Esophagus squamous epithelium (tissue), 5 donors: ENCODE measurements at regions not wholly inside any gene's neighbourhood (a gene's known extent, or its start where the extent isn't known, plus 50 kb on each side); places are given as distances from the start of the nearest gene placed in this dataset.

Experiments
- DNase-seq: peaks from one replicate; lab custom pipeline; 2025; lab: John Stamatoyannopoulos, UW
- H3K27ac ChIP-seq, 4 donors: fragments of 200-600 bp; sonication (generic); one replicate each; pipeline ENCODE4 v1.5.1; 2016 to 2019; ENCODE audit warnings: mild to moderate bottlenecking in 1 of 4
- H3K27me3 ChIP-seq, 4 donors: fragments of 200-600 bp; sonication (generic); 1 replicate in 3 of 4; 2 replicates in 1 of 4; pipeline versions ENCODE4 v1.5.1 to v1.6.0; 2017 to 2021; ENCODE audit warnings: antibody characterized with exemption in 1 of 4
- H3K36me3 ChIP-seq, 3 donors: fragments of 200-600 bp; sonication (generic); one replicate each; pipeline ENCODE4 v1.5.1; 2016 to 2019
- H3K4me1 ChIP-seq, 3 donors: fragments of 200-600 bp; sonication (generic); one replicate each; pipeline ENCODE4 v1.5.1; 2017 to 2019
- H3K4me3 ChIP-seq, 4 donors: fragments of 200-600 bp; sonication (generic); 1 replicate in 3 of 4; 2 replicates in 1 of 4; pipeline ENCODE4 v1.5.1; 2016 to 2019; ENCODE audit warnings: mild to moderate bottlenecking in 2 of 4, moderate library complexity in 1 of 4
- H3K9me3 ChIP-seq, 3 donors: fragments of 200-600 bp; sonication (generic); one replicate each; pipeline ENCODE4 v1.5.1; 2016 to 2019
- POLR2A ChIP-seq, 4 donors: fragments of 450-650 bp; IDR thresholded peaks; one replicate each; pipeline ENCODE4 v1.6.1; 2017; ENCODE audit warnings: antibody characterized with exemption in 4 of 4, mild to moderate bottlenecking in 4 of 4, moderate library complexity in 3 of 4
- WGBS, 2 donors: methylation state at CpG; one replicate each; pipeline ENCODE4 v1.1.5; 2018; 5-methylcytosine and 5-hydroxymethylcytosine counted together
- intact Hi-C: fragments of 100-400 bp; cut with DNase I; formaldehyde crosslinking; loops from one replicate; pipeline ENCODE4 v1.15.0; 2022
- TF ChIP-seq, protein P1 (sequence below), 6 experiments: fragments of 450-650 bp in 4 of 6; fragments of 200-600 bp in 2 of 6; sonication (generic) in 2 of 6; IDR thresholded peaks; one replicate each; pipeline ENCODE4 v1.5.1; 2016 to 2019; ENCODE audit warnings: antibody characterized with exemption in 6 of 6, mild to moderate bottlenecking in 4 of 6, moderate library complexity in 4 of 6
- donor health status: DM: yes; HTN: yes; CAD: no.

DNA sequence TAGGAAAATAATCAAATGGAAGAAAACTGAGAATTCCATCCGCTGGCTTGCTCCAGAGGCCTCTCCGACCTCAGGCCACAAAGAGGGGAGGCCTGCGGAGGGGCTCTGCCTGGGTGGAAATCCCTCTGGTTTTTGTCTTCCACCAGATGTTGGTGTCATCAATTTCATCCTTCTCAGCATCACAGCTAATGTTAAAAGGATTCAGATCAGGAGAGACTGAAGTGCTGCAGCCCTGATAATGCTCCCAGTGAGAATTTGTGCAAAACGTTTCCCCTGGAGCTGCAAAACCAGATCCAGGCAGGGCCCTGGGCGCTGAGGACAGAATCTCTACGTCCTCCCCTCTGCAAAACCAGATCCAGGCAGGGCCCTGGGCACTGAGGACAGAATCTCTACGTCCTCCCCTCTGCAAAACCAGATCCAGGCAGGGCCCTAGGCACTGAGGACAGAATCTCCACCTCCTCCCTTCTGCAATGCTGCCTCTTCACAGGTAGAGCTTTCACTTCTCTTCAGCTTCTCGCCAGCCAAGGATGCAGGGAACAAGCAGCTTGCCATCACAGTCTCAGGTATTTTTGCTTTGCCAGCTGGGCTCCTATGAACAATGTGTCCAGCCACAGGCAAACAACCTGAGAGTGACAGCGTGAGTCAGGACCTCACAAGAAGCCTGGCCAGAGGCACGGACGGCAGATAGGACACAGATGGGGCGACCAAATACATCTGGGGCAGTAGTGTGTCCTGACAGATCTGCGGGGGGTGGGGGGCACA is 81.2 kb downstream of the TMEM18 start:
- 71 to 82% methylated on average over 7 to 8 of the region's 13 CpGs for WGBS, 2 donors

DNA sequence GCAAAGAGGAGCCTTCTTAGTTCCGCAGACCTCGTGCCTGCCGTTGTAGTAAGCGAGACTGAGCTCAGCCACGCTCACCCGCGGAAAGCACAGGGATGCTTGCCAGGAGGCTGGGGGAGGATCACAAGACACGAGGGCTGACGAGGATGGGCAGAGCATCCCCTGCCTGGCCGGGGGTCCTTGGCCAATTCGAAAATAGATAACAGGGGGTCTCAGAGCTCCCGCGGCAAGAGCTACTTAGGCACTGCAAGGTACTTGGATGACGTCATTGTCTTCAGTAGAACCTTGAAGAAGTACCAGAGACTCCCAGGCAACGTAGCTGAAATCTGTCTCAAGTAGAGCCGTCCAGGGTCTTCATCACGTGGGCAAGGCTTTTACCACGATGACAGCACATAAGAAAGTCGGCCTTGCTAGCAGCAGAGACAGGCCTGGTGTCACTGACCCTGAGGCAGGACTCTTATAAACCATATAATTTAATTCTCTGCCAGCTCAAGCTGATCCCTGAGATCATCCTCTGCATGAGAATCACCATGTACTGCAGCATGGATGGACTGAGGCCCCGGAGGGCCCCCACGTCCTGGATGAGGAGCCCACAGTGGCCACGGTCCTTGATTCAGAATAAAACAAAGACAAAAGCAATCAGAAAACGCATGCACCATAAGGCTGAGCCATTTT is 81.9 kb downstream of the TMEM18 start:
- intact Hi-C loops = no loop called here
- WGBS, 2 donors = 70 to 75% methylated on average over 8 to 19 of the region's 23 CpGs
- peaks cover 0 to 91% (median 0%) of the 10 kb centered on the region in 4 donors for H3K27me3 ChIP-seq

More for the DNA sequence above, 81.2 kb downstream of the TMEM18 start:
- intact Hi-C loops = no loop called here
- Histone ChIP-seq H3K4me1 (peaks cover 0 to 2% (median 0%) of the 10 kb centered on the region in 3 donors), H3K27ac (no peak overlapping the region), H3K4me3 (no peak overlapping the region), H3K27me3 (peaks cover 0 to 90% (median 0%) of the 10 kb centered on the region in 4 donors), H3K36me3 (no peaks in the 10 kb centered on the region), H3K9me3 (no peaks in the 10 kb centered on the region)
- TF ChIP-seq, protein P1, sequence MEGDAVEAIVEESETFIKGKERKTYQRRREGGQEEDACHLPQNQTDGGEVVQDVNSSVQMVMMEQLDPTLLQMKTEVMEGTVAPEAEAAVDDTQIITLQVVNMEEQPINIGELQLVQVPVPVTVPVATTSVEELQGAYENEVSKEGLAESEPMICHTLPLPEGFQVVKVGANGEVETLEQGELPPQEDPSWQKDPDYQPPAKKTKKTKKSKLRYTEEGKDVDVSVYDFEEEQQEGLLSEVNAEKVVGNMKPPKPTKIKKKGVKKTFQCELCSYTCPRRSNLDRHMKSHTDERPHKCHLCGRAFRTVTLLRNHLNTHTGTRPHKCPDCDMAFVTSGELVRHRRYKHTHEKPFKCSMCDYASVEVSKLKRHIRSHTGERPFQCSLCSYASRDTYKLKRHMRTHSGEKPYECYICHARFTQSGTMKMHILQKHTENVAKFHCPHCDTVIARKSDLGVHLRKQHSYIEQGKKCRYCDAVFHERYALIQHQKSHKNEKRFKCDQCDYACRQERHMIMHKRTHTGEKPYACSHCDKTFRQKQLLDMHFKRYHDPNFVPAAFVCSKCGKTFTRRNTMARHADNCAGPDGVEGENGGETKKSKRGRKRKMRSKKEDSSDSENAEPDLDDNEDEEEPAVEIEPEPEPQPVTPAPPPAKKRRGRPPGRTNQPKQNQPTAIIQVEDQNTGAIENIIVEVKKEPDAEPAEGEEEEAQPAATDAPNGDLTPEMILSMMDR (IDR thresholded peaks at IDR 0.05) = no peak
- no peak for TF ChIP-seq POLR2A (IDR thresholded peaks at IDR 0.05)
- DNase-seq = no peak

DNA sequence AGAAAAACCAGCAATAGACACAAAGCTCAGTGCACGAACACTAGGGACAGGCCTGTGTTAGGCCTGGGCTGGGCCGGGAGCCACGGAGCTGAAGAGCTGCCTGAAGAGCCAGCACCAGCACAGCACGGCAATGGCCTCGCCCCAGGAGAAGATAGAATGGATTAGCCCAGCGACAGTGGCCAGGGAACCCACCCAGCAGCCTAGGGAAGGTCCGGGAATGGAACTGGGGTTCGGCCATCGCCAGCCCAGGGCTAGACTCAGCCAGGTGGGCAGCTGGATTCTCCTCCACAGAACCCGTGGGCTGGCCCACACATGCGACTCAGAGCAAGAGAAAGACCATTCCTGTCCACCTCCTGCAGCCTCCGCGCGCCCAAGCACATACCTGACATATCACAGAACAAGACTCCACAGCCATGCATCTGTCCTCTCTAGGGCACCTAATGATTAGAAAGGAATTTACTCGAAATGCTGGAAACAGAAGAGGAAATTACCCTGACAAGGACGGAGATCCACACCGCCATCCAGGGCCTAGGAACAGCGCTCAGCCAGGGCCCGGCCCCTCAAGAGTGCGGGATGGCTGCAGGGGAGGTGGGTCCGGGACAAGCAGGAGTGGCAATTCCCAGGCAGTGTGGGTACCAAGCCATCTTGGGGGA is 82.8 kb downstream of the TMEM18 start:
- H3K27ac ChIP-seq = no peak overlapping the region

More for the DNA sequence above, 81.9 kb downstream of the TMEM18 start:
- DNase-seq = no peak
- Histone ChIP-seq H3K9me3 (no peaks in the 10 kb centered on the region), H3K27ac (no peak overlapping the region), H3K36me3 (no peaks in the 10 kb centered on the region), H3K4me3 (no peak overlapping the region), H3K4me1 (peaks cover 0 to 9% (median 0%) of the 10 kb centered on the region in 3 donors)
- TF ChIP-seq POLR2A (IDR thresholded peaks at IDR 0.05) = no peak
- TF ChIP-seq, protein P1 (IDR thresholded peaks at IDR 0.05) = no peak

DNA sequence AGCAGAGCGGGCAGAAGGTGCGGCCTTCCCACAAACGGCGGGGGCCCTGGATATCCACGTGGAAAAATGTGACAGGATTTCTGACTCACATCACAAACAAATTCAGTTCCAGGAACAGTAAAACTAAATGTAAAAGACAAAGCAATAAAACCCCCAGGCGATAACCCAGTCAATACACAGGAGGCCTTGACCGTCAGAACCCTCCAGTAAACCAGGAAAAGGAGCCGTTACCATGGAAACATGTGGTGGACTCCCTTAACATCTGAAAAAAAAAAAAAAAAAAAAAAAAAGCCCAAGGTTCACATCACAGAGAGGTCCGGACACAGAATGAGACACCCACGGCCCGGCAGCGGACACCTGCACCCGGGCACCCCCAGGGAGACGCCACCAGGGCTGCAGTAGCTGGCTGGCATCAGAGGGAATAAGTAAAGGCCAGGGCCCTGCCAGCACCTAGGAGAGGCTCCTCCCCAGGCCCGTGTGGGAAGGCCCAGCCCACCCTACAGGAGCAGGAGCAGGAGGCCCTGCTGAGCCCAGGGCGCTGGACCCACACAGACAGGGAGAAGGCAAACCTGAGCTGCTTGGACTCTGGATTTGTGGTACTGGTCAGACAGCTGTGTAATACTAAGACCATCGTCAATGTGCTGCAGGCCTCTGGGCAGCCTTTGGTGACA is 83.7 kb downstream of the TMEM18 start:
- Histone ChIP-seq H3K4me1 (peaks cover 0 to 25% (median 5%) of the 10 kb centered on the region in 3 donors), H3K9me3 (no peaks in the 10 kb centered on the region), H3K36me3 (no peaks in the 10 kb centered on the region), H3K4me3 (no peak overlapping the region), H3K27ac (no peak overlapping the region), H3K27me3 (peaks cover 0 to 79% (median 0%) of the 10 kb centered on the region in 4 donors)
- no peak for DNase-seq
- TF ChIP-seq, protein P1 (IDR thresholded peaks at IDR 0.05) = no peak
- no peak for TF ChIP-seq POLR2A (IDR thresholded peaks at IDR 0.05)
- WGBS, 2 donors = 78 to 83% methylated on average over 14 to 15 of the region's 17 CpGs
- intact Hi-C loops = no loop called here

More for the DNA sequence above, 82.8 kb downstream of the TMEM18 start:
- no peak for DNase-seq
- Histone ChIP-seq H3K27me3 (peaks cover 0 to 84% (median 0%) of the 10 kb centered on the region in 4 donors), H3K36me3 (no peaks in the 10 kb centered on the region), H3K4me3 (no peak overlapping the region), H3K9me3 (no peaks in the 10 kb centered on the region), H3K4me1 (peaks cover 0 to 16% (median 5%) of the 10 kb centered on the region in 3 donors)
- TF ChIP-seq, protein P1 (IDR thresholded peaks at IDR 0.05) = no peak
- no peak for TF ChIP-seq POLR2A (IDR thresholded peaks at IDR 0.05)
- WGBS, 2 donors = 86 to 87% methylated on average over 12 to 18 of the region's 21 CpGs
- intact Hi-C loops = no loop called here
